Gastroesophageal sphincter (tissue), 4 donors: ENCODE measurements at regions not wholly inside any gene's neighbourhood (a gene's known extent, or its start where the extent isn't known, plus 50 kb on each side); places are given as distances from the start of the nearest gene placed in this dataset.

Experiments
- ATAC-seq: fragments of 150-250 bp; one replicate; pipeline ENCODE4 v1.9.1; 2016; ENCODE audit warnings: mild to moderate bottlenecking, moderate library complexity
- H3K27ac ChIP-seq, 4 donors: fragments of 200-600 bp; sonication (generic) in 3 of 4; 1 replicate in 3 of 4; 2 replicates in 1 of 4; pipeline ENCODE4 v1.5.1; 2016 to 2019
- H3K27me3 ChIP-seq: fragments of 200-600 bp; sonication (generic); one replicate; pipeline ENCODE4 v1.5.1; 2019
- H3K36me3 ChIP-seq, 2 donors: fragments of 200-600 bp; sonication (generic); one replicate each; pipeline ENCODE4 v1.5.1; 2019; ENCODE audit warnings: control low read depth in 1 of 2
- H3K4me1 ChIP-seq, 3 donors: fragments of 200-600 bp; sonication (generic); 1 replicate in 2 of 3; 2 replicates in 1 of 3; pipeline ENCODE4 v1.5.1; 2016 to 2019; ENCODE audit warnings: control low read depth in 2 of 3
- H3K4me3 ChIP-seq, 2 donors: fragments of 200-600 bp; sonication (generic); one replicate each; pipeline ENCODE4 v1.5.1; 2019; ENCODE audit warnings: mild to moderate bottlenecking in 1 of 2, moderate library complexity in 1 of 2
- H3K9me3 ChIP-seq, 3 donors: fragments of 200-600 bp; sonication (generic); one replicate each; pipeline ENCODE4 v1.5.1; 2017 to 2019; ENCODE audit warnings: control low read depth in 2 of 3
- CTCF ChIP-seq, 4 experiments: fragments of 200-600 bp in 2 of 4; fragments of 450-650 bp in 2 of 4; sonication (generic) in 1 of 4; IDR thresholded peaks; one replicate each; pipeline ENCODE4 v1.5.1; 2017 to 2019; ENCODE audit warnings: antibody characterized with exemption in 4 of 4, mild to moderate bottlenecking in 2 of 4, moderate library complexity in 2 of 4
- EP300 ChIP-seq: sonication (generic); formaldehyde crosslinking; IDR thresholded peaks from one replicate; pipeline ENCODE4 v1.6.1; 2017; ENCODE audit warnings: antibody characterized with exemption, mild to moderate bottlenecking
- POLR2A ChIP-seq, 2 donors: fragments of 450-650 bp; IDR thresholded peaks; one replicate each; pipeline ENCODE4 v1.6.1; 2017; ENCODE audit warnings: antibody characterized with exemption in 2 of 2, mild to moderate bottlenecking in 2 of 2, moderate library complexity in 1 of 2
- POLR2AphosphoS5 ChIP-seq: sonication (generic); formaldehyde crosslinking; IDR thresholded peaks from one replicate; pipeline ENCODE4 v1.6.1; 2017; ENCODE audit warnings: antibody characterized with exemption
- WGBS, 2 donors: methylation state at CpG; one replicate each; pipeline ENCODE4 v1.1.5; 2018; ENCODE audit warnings: low coverage in 1 of 2; 5-methylcytosine and 5-hydroxymethylcytosine counted together

GRCh38 chr11:98180511-98180910 is 840.2 kb upstream of the CNTN5 start:
- TF ChIP-seq POLR2A (IDR thresholded peaks at IDR 0.05): no peak
- TF ChIP-seq EP300: no peak
- no peak for TF ChIP-seq POLR2AphosphoS5
- TF ChIP-seq CTCF (IDR thresholded peaks at IDR 0.05): no peak
- Histone ChIP-seq H3K36me3 (no peaks in the 10 kb centered on the region), H3K9me3 (peaks cover 0 to 6% (median 0%) of the 10 kb centered on the region in 3 donors), H3K27me3 (no peaks in the 10 kb centered on the region), H3K4me3 (no peak overlapping the region), H3K4me1 (no peaks in the 10 kb centered on the region), H3K27ac (no peak overlapping the region)
- ATAC-seq: no peak
- WGBS, 2 donors: 44 to 77% methylated on average over 1 of the region's 1 CpG

GRCh38 chr11:98180921-98181320 is 839.8 kb upstream of the CNTN5 start:
- Histone ChIP-seq H3K4me3 (no peak overlapping the region), H3K27ac (no peak overlapping the region), H3K4me1 (no peaks in the 10 kb centered on the region), H3K36me3 (no peaks in the 10 kb centered on the region), H3K27me3 (no peaks in the 10 kb centered on the region), H3K9me3 (peaks cover 0 to 8% (median 0%) of the 10 kb centered on the region in 3 donors)
- ATAC-seq: no peak
- 18 to 30% methylated on average over 2 of the region's 2 CpGs for WGBS, 2 donors
- no peak for TF ChIP-seq POLR2AphosphoS5
- no peak for TF ChIP-seq EP300
- no peak for TF ChIP-seq CTCF (IDR thresholded peaks at IDR 0.05)
- no peak for TF ChIP-seq POLR2A (IDR thresholded peaks at IDR 0.05)

- ATAC-seq: no peak
- Histone ChIP-seq H3K9me3 (peaks cover 0 to 8% (median 0%) of the 10 kb centered on the region in 3 donors), H3K4me1 (no peaks in the 10 kb centered on the region), H3K36me3 (no peaks in the 10 kb centered on the region), H3K27ac (no peak overlapping the region), H3K4me3 (no peak overlapping the region), H3K27me3 (no peaks in the 10 kb centered on the region)
- WGBS, 2 donors: 14 to 20% methylated on average over 1 of the region's 1 CpG
- TF ChIP-seq CTCF (IDR thresholded peaks at IDR 0.05) (no peak), POLR2A (IDR thresholded peaks at IDR 0.05) (no peak), EP300 (no peak), POLR2AphosphoS5 (no peak)
These were observed 837.7 kb upstream of the CNTN5 start for GRCh38 chr11:98183034-98183433.

GRCh38 chr11:98185245-98185644 is 835.5 kb upstream of the CNTN5 start:
- Histone ChIP-seq H3K27me3 (no peaks in the 10 kb centered on the region), H3K27ac (no peak overlapping the region), H3K9me3 (peaks cover 0 to 8% (median 0%) of the 10 kb centered on the region in 3 donors), H3K4me3 (no peak overlapping the region), H3K36me3 (no peaks in the 10 kb centered on the region), H3K4me1 (no peaks in the 10 kb centered on the region)
- 80 to 100% methylated on average over 1 to 2 of the region's 16 CpGs for WGBS, 2 donors
- TF ChIP-seq CTCF (IDR thresholded peaks at IDR 0.05) (no peak), EP300 (no peak), POLR2AphosphoS5 (no peak), POLR2A (IDR thresholded peaks at IDR 0.05) (no peak)
- ATAC-seq: no peak

- Histone ChIP-seq H3K4me3 (no peak overlapping the region), H3K9me3 (no peaks in the 10 kb centered on the region), H3K4me1 (no peaks in the 10 kb centered on the region), H3K36me3 (no peaks in the 10 kb centered on the region), H3K27me3 (no peaks in the 10 kb centered on the region), H3K27ac (no peak overlapping the region)
- no peak for ATAC-seq
- 87 to 91% methylated on average over 5 to 7 of the region's 7 CpGs for WGBS, 2 donors
- TF ChIP-seq POLR2AphosphoS5 (no peak), EP300 (no peak), POLR2A (IDR thresholded peaks at IDR 0.05) (no peak), CTCF (IDR thresholded peaks at IDR 0.05) (no peak)
These were observed 826.1 kb upstream of the CNTN5 start for GRCh38 chr11:98194611-98195010.
